DND-41 (cell line): ENCODE measurements at regions not wholly inside any gene's neighbourhood (a gene's known extent, or its start where the extent isn't known, plus 50 kb on each side); places are given as distances from the start of the nearest gene placed in this dataset.

Experiments used
- ATAC-seq: fragments of 200-7000 bp; cut with Tn5 transposase; 3 replicates; pipeline ENCODE4 v1.9.1; 2021; ENCODE audit warnings: low read depth; ENCODE audit not compliant: insufficient read depth
- DNase-seq: peaks from one replicate; pipeline ENCODE4 v3.0.0-alpha.2; 2020
- H2AFZ ChIP-seq: 2 replicates; pipeline ENCODE4 v1.6.0; 2012; ENCODE audit warnings: low read depth, low read length
- H3K27ac ChIP-seq: 2 replicates; pipeline ENCODE4 v1.5.1; 2012; ENCODE audit warnings: low read length, inconsistent platforms
- H3K27me3 ChIP-seq: fragments of 200-600 bp; sonication (generic); 2 replicates; pipeline ENCODE4 v1.6.0; 2012; ENCODE audit warnings: low read length, mild to moderate bottlenecking, inconsistent platforms; ENCODE audit not compliant: insufficient read depth, poor library complexity
- H3K36me3 ChIP-seq: 2 replicates; pipeline ENCODE4 v1.5.1; 2012; ENCODE audit warnings: low read length, inconsistent platforms; ENCODE audit not compliant: insufficient read depth
- H3K4me1 ChIP-seq: 2 replicates; pipeline ENCODE4 v1.5.1; 2012; ENCODE audit warnings: mild to moderate bottlenecking, low read length; ENCODE audit not compliant: insufficient read depth
- H3K4me2 ChIP-seq: 2 replicates; pipeline ENCODE4 v1.6.0; 2012; ENCODE audit warnings: mild to moderate bottlenecking, moderate library complexity, low read length, inconsistent platforms; ENCODE audit not compliant: insufficient read depth
- H3K4me3 ChIP-seq, 2 experiments: fragments of 200-600 bp in 1 of 2; shearing (Covaris generic) in 1 of 2; 2 replicates each; pipeline ENCODE4 v1.5.1; 2012 to 2016; ENCODE audit warnings: inconsistent platforms in 2 of 2, low read length in 2 of 2, mild to moderate bottlenecking in 2 of 2, low read depth in 1 of 2, moderate library complexity in 1 of 2
- H3K79me2 ChIP-seq: 2 replicates; pipeline ENCODE4 v1.6.0; 2012; ENCODE audit warnings: low read length, inconsistent platforms; ENCODE audit not compliant: insufficient read depth
- H3K9ac ChIP-seq: 2 replicates; pipeline ENCODE4 v1.6.0; 2012; ENCODE audit warnings: low read depth, mild to moderate bottlenecking, inconsistent platforms, low read length, moderate library complexity
- H3K9me3 ChIP-seq: 2 replicates; pipeline ENCODE4 v1.5.1; 2012; ENCODE audit warnings: low read length, moderate library complexity, mild to moderate bottlenecking, inconsistent platforms; ENCODE audit not compliant: insufficient read depth, severe bottlenecking
- H4K20me1 ChIP-seq: 2 replicates; pipeline ENCODE4 v1.6.0; 2012; ENCODE audit warnings: low read length; ENCODE audit not compliant: insufficient read depth
- CTCF ChIP-seq: IDR thresholded peaks from 2 replicates; pipeline ENCODE4 v1.5.1; 2012; ENCODE audit warnings: borderline replicate concordance, low read length, moderate library complexity, mild to moderate bottlenecking; ENCODE audit not compliant: poor library complexity, severe bottlenecking; ENCODE audit errors: extremely low read depth
- EZH2 ChIP-seq: IDR thresholded peaks from 3 replicates; pipeline ENCODE4 v1.6.1; 2012; ENCODE audit warnings: borderline replicate concordance, low read depth, mild to moderate bottlenecking, moderate library complexity, low read length, inconsistent platforms; ENCODE audit not compliant: severe bottlenecking

- no peak overlapping the region for H3K4me2 ChIP-seq
- no peaks in the 10 kb centered on the region for H3K36me3 ChIP-seq
- no peaks in the 10 kb centered on the region for H3K9me3 ChIP-seq
- no peaks in the 10 kb centered on the region for H3K27me3 ChIP-seq
- H3K27ac ChIP-seq: no peak overlapping the region
- ATAC-seq (no peak), DNase-seq (no peak)
- no peak for TF ChIP-seq CTCF
- no peak for TF ChIP-seq EZH2
- peaks cover 19% of the 10 kb centered on the region for H3K4me1 ChIP-seq
- H3K79me2 ChIP-seq: no peaks in the 10 kb centered on the region
- no peak overlapping the region for H3K9ac ChIP-seq
- H4K20me1 ChIP-seq: no peaks in the 10 kb centered on the region
- H2AFZ ChIP-seq: no peak overlapping the region
- H3K4me3 ChIP-seq: no peak overlapping the region
These were observed 522.5 kb downstream of the CD83 start for GRCh38 chr6:14639983-14640599.

GRCh38 chr6:14640631-14641030 lies 523.1 kb downstream of the CD83 start:
- H3K36me3 ChIP-seq: no peaks in the 10 kb centered on the region
- H3K79me2 ChIP-seq: no peaks in the 10 kb centered on the region
- TF ChIP-seq CTCF (no peak), EZH2 (no peak)
- H2AFZ ChIP-seq: no peak overlapping the region
- no peak overlapping the region for H3K4me3 ChIP-seq
- DNase-seq (no peak), ATAC-seq (no peak)
- H4K20me1 ChIP-seq: no peaks in the 10 kb centered on the region
- no peak overlapping the region for H3K4me2 ChIP-seq
- H3K9me3 ChIP-seq: no peaks in the 10 kb centered on the region
- H3K4me1 ChIP-seq: peaks cover 14% of the 10 kb centered on the region
- no peak overlapping the region for H3K9ac ChIP-seq
- no peaks in the 10 kb centered on the region for H3K27me3 ChIP-seq
- no peak overlapping the region for H3K27ac ChIP-seq

- ATAC-seq: no peak
These were observed 524.0 kb downstream of the CD83 start for GRCh38 chr6:14641423-14642135.

More at GRCh38 chr6:14641423-14642135, 524.0 kb downstream of the CD83 start:
- H4K20me1 ChIP-seq: no peaks in the 10 kb centered on the region
- no peaks in the 10 kb centered on the region for H3K79me2 ChIP-seq
- no peak overlapping the region for H3K9ac ChIP-seq
- H3K27ac ChIP-seq: no peak overlapping the region
- no peak overlapping the region for H2AFZ ChIP-seq
- DNase-seq: no peak
- TF ChIP-seq EZH2 (no peak), CTCF (no peak)
- H3K4me2 ChIP-seq: no peak overlapping the region
- H3K27me3 ChIP-seq: no peaks in the 10 kb centered on the region
- no peak overlapping the region for H3K4me3 ChIP-seq
- H3K9me3 ChIP-seq: no peaks in the 10 kb centered on the region
- H3K4me1 ChIP-seq: peaks cover 4% of the 10 kb centered on the region
- H3K36me3 ChIP-seq: no peaks in the 10 kb centered on the region
